Astrocyte (in vitro differentiated cells and primary cell): ENCODE measurements at regions not wholly inside any gene's neighbourhood (a gene's known extent, or its start where the extent isn't known, plus 50 kb on each side); places are given as distances from the start of the nearest gene placed in this dataset.

Source experiments
- DNase-seq: peaks from one replicate; pipeline ENCODE4 v3.0.0-alpha.2; 2010; ENCODE audit warnings: low read depth
- FAIRE-seq: peaks from 2 replicates; lab custom pipeline; 2011; peaks lifted over from hg19 to GRCh38; lab: Jason Lieb, UNC
- H2AFZ ChIP-seq: 2 replicates; pipeline ENCODE4 v1.6.0; 2012; ENCODE audit warnings: low read depth, low read length, inconsistent platforms
- H3K27ac ChIP-seq: 2 replicates; pipeline ENCODE4 v1.5.1; 2011; ENCODE audit warnings: low read depth, low read length, inconsistent platforms
- H3K27me3 ChIP-seq: 2 replicates; pipeline ENCODE4 v1.6.0; 2011; ENCODE audit warnings: low read length, inconsistent platforms; ENCODE audit not compliant: insufficient read depth
- H3K36me3 ChIP-seq: 2 replicates; pipeline ENCODE4 v1.5.1; 2011; ENCODE audit warnings: low read length, inconsistent platforms; ENCODE audit not compliant: insufficient read depth
- H3K4me1 ChIP-seq: 2 replicates; pipeline ENCODE4 v1.5.1; 2011; ENCODE audit warnings: low read length, inconsistent platforms; ENCODE audit not compliant: insufficient read depth
- H3K4me2 ChIP-seq: 2 replicates; pipeline ENCODE4 v1.6.0; 2012; ENCODE audit warnings: low read length, inconsistent platforms
- H3K4me3 ChIP-seq: 2 replicates; pipeline ENCODE4 v1.5.1; 2011; ENCODE audit warnings: low read depth, mild to moderate bottlenecking, low read length, inconsistent platforms; ENCODE audit not compliant: insufficient read depth
- H3K79me2 ChIP-seq: 2 replicates; pipeline ENCODE4 v1.6.0; 2012; ENCODE audit warnings: mild to moderate bottlenecking, low read length, inconsistent platforms; ENCODE audit not compliant: insufficient read depth
- H3K9ac ChIP-seq: 2 replicates; pipeline ENCODE4 v1.6.0; 2012; ENCODE audit warnings: mild to moderate bottlenecking, low read length, inconsistent platforms
- H3K9me3 ChIP-seq: 2 replicates; pipeline ENCODE4 v1.5.1; 2012; ENCODE audit warnings: low read depth, mild to moderate bottlenecking, low read length, inconsistent platforms; ENCODE audit not compliant: insufficient read depth
- H4K20me1 ChIP-seq: 2 replicates; pipeline ENCODE4 v1.6.0; 2012; ENCODE audit warnings: low read length, inconsistent platforms; ENCODE audit not compliant: insufficient read depth
- H3K27ac Mint-ChIP-seq: one replicate; pipeline ENCODE4 v1.8.0; 2021; ENCODE audit warnings: mild to moderate bottlenecking, mixed read lengths; ENCODE audit not compliant: unreplicated experiment
- H3K27me3 Mint-ChIP-seq: one replicate; pipeline ENCODE4 v1.8.0; 2021; ENCODE audit warnings: low read depth, mixed read lengths; ENCODE audit not compliant: unreplicated experiment
- H3K36me3 Mint-ChIP-seq: one replicate; pipeline ENCODE4 v1.8.0; 2021; ENCODE audit warnings: low read depth, mixed read lengths; ENCODE audit not compliant: unreplicated experiment
- H3K4me1 Mint-ChIP-seq: one replicate; pipeline ENCODE4 v1.8.0; 2021; ENCODE audit warnings: low read depth, mixed read lengths; ENCODE audit not compliant: unreplicated experiment
- H3K4me3 Mint-ChIP-seq: one replicate; pipeline ENCODE4 v1.8.0; 2021; ENCODE audit warnings: mild to moderate bottlenecking, moderate library complexity, mixed read lengths; ENCODE audit not compliant: unreplicated experiment
- H3K9me3 Mint-ChIP-seq: one replicate; pipeline ENCODE4 v1.8.0; 2021; ENCODE audit warnings: mild to moderate bottlenecking, mixed read lengths; ENCODE audit not compliant: unreplicated experiment
- EZH2 ChIP-seq: IDR thresholded peaks from 2 replicates; pipeline ENCODE4 v1.6.1; 2012; ENCODE audit warnings: mild to moderate bottlenecking, low read length, inconsistent platforms; ENCODE audit not compliant: insufficient read depth
- TF ChIP-seq, protein P1 (sequence below): IDR thresholded peaks from 2 replicates; pipeline ENCODE4 v1.5.1; 2011; ENCODE audit warnings: low read depth, mild to moderate bottlenecking, inconsistent platforms, low read length, moderate library complexity; ENCODE audit not compliant: insufficient read depth

DNA sequence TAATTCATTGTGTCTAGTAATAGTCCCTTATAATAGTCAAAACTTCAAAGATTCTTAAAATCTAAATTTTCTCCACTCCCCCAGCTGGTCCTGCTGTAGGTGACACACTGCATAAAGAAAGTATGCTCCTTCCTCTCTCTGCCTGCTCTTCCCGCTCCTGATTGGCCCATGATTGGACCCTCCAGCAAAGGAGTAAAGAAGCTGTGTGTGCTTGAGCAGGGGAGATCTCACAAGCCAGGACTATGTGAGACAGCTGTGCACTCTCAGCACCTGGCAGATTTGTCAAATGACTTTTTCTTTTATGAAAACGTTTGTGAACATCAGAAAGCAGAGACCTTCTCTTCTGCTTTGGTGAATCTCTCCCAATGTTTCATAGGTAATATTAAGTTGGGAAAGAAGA is 274.8 kb upstream of the LYPLAL1 start:
- Histone ChIP-seq H2AFZ (no peak overlapping the region), H3K79me2 (no peaks in the 10 kb centered on the region), H3K9ac (no peak overlapping the region), H3K4me1 (no peaks in the 10 kb centered on the region), H3K27ac (no peak overlapping the region), H3K4me2 (no peak overlapping the region), H3K9me3 (no peaks in the 10 kb centered on the region), H4K20me1 (no peaks in the 10 kb centered on the region), H3K36me3 (no peaks in the 10 kb centered on the region), H3K27me3 (no peaks in the 10 kb centered on the region), H3K4me3 (no peak overlapping the region)
- no peak overlapping the region for H3K4me3 Mint-ChIP-seq
- H3K27ac Mint-ChIP-seq, result no peak overlapping the region
- TF ChIP-seq, protein P1, sequence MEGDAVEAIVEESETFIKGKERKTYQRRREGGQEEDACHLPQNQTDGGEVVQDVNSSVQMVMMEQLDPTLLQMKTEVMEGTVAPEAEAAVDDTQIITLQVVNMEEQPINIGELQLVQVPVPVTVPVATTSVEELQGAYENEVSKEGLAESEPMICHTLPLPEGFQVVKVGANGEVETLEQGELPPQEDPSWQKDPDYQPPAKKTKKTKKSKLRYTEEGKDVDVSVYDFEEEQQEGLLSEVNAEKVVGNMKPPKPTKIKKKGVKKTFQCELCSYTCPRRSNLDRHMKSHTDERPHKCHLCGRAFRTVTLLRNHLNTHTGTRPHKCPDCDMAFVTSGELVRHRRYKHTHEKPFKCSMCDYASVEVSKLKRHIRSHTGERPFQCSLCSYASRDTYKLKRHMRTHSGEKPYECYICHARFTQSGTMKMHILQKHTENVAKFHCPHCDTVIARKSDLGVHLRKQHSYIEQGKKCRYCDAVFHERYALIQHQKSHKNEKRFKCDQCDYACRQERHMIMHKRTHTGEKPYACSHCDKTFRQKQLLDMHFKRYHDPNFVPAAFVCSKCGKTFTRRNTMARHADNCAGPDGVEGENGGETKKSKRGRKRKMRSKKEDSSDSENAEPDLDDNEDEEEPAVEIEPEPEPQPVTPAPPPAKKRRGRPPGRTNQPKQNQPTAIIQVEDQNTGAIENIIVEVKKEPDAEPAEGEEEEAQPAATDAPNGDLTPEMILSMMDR, result no peak
- no peak for TF ChIP-seq EZH2
- H3K9me3 Mint-ChIP-seq, result no peaks in the 10 kb centered on the region
- no peaks in the 10 kb centered on the region for H3K36me3 Mint-ChIP-seq
- no peak for DNase-seq
- FAIRE-seq, result no peak
- no peaks in the 10 kb centered on the region for H3K27me3 Mint-ChIP-seq
- no peaks in the 10 kb centered on the region for H3K4me1 Mint-ChIP-seq

DNA sequence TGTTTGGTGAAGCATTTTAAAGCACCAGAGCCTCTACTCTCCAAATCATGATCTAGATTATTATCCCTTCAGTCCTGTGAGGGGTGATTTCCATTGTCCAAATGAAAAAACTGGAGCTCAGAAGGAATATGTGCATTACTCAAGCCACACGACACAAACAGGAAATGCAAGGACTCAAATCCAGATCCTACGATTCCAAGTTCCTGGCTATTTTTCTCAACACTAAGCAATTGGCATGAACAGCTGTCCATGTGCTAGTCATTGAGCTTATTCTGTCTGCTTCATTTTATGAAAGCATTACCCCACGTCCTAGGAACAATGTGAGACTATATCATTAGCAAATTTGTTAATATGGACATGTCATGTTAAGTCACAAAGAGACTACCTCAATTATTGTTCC is 273.1 kb upstream of the LYPLAL1 start:
- Histone ChIP-seq H3K27me3 (no peaks in the 10 kb centered on the region), H4K20me1 (no peaks in the 10 kb centered on the region), H3K4me2 (no peak overlapping the region), H3K79me2 (no peaks in the 10 kb centered on the region), H3K4me3 (no peak overlapping the region), H3K9ac (no peak overlapping the region), H3K36me3 (no peaks in the 10 kb centered on the region), H2AFZ (no peak overlapping the region), H3K4me1 (no peaks in the 10 kb centered on the region), H3K9me3 (no peaks in the 10 kb centered on the region), H3K27ac (no peak overlapping the region)
- no peaks in the 10 kb centered on the region for H3K36me3 Mint-ChIP-seq
- peak; percentile 10 for DNase-seq
- FAIRE-seq, result no peak
- H3K4me1 Mint-ChIP-seq, result peaks cover 6% of the 10 kb centered on the region
- H3K9me3 Mint-ChIP-seq, result no peaks in the 10 kb centered on the region
- TF ChIP-seq EZH2, result no peak
- TF ChIP-seq, protein P1, result no peak
- H3K27me3 Mint-ChIP-seq, result no peaks in the 10 kb centered on the region
- H3K27ac Mint-ChIP-seq, result no peak overlapping the region
- no peak overlapping the region for H3K4me3 Mint-ChIP-seq

DNA sequence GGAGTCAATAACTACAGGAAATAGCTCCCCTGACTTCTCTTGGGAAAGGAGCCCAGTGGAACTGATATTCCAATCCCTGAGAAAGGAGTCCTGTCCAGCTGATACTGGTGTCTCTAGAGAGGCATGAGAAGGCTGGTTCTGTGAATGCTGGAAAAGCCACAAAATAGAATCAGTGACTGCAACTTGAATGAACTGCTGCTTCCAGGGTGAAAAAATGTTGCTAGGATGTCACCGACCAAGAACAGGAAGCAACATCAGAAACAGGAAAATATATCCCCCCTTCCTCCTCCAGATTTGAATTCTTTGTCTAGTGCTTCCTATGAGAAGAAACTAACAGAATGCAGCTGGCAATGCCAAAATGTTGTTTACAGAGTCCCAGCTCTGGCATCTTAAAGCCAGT is 269.3 kb upstream of the LYPLAL1 start:
- Histone ChIP-seq H3K79me2 (no peaks in the 10 kb centered on the region), H2AFZ (no peak overlapping the region), H3K4me3 (no peak overlapping the region), H3K36me3 (no peaks in the 10 kb centered on the region), H4K20me1 (no peaks in the 10 kb centered on the region), H3K9ac (no peak overlapping the region), H3K4me1 (no peaks in the 10 kb centered on the region), H3K27ac (no peak overlapping the region), H3K27me3 (no peaks in the 10 kb centered on the region), H3K4me2 (no peak overlapping the region), H3K9me3 (no peaks in the 10 kb centered on the region)
- FAIRE-seq, result no peak
- no peak overlapping the region for H3K27ac Mint-ChIP-seq
- no peak overlapping the region for H3K4me3 Mint-ChIP-seq
- peaks cover 6% of the 10 kb centered on the region for H3K4me1 Mint-ChIP-seq
- H3K36me3 Mint-ChIP-seq, result no peaks in the 10 kb centered on the region
- no peaks in the 10 kb centered on the region for H3K9me3 Mint-ChIP-seq
- H3K27me3 Mint-ChIP-seq, result no peaks in the 10 kb centered on the region
- DNase-seq, result no peak
- TF ChIP-seq, protein P1, result no peak
- no peak for TF ChIP-seq EZH2
